ENCODE measurements at regions not wholly inside any gene's neighbourhood (a gene's known extent, or its start where the extent isn't known, plus 50 kb on each side); places are given as distances from the start of the nearest gene placed in this dataset.
"Not testable (repeated sequence)": the region's sequence is repeated elsewhere in the genome, so short reads cannot be mapped to it uniquely, and the experiment has no call there.

DNA sequence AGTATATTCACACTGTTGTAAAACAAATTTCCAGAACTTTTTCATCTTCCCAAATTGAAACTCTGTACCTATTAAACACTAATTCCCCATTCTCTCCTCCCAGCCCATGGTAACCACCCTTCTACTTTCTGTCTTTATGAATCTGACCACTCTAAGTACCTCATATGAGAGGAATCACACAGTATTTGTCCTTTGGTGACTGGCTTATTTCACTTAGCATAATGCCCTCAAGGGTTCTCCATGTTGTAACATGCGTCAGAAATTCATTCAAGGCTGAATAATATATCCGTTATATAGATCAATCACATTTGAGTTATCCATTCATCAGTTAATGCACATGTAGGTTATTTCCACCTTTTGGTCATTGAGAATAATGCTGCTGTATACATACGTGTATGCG lies 162.2 kb downstream of the GOSR1 start:
- DNase-seq (ENCODE audit: low read depth): not testable (repeated sequence)

DNA sequence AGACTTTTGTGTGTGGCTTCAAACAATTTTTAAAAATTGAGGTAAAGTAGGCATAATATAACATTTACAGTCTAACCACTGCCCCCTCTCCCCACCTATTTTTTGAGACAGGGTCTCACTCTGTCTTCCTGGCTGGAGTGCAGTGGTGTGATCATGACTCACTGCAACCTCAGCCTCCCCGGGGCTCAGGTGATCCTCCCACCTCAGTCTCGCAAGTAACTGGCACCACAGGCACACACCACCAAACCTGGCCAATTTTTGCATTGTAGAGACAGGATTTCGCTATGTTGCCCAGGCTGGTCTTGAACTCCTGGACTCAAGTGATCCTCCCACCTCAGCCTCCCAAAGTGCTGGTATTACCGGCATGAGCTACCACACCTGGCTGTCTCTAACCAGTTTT lies 161.8 kb downstream of the GOSR1 start:
- not testable (repeated sequence) for DNase-seq (ENCODE audit: low read depth)

GRCh38 chr17:30631651-30632050 lies 154.4 kb downstream of the GOSR1 start:
- not testable (repeated sequence) for DNase-seq (ENCODE audit: low read depth)

DNA sequence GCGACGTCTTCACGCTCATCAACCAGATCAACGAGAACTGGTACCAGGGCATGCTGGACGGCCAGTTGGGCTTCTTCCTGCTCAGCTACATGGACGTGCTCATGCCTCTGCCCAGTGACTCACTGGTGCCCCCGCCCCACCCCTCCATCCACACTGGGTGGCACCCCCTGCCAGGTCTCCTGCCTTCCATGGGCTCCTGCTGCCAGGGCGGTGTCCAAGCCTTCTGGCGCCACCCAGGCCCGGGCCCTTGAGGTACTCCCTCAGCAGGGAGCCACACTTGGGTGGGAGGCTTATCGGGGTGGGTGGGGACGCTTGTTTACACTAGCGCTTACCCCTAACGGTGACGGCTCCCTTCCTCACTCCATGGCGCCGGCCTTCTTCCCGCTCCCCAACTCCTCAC lies 148.2 kb downstream of the GOSR1 start:
- DNase-seq (ENCODE audit: low read depth): not testable (repeated sequence)

- DNase-seq (ENCODE audit: low read depth): not testable (repeated sequence)
Observed at GRCh38 chr17:30624180-30624579, 147.0 kb downstream of the GOSR1 start.

- not testable (repeated sequence) for DNase-seq (ENCODE audit: low read depth)
Observed at GRCh38 chr17:30609682-30610081, 132.5 kb downstream of the GOSR1 start.

DNA sequence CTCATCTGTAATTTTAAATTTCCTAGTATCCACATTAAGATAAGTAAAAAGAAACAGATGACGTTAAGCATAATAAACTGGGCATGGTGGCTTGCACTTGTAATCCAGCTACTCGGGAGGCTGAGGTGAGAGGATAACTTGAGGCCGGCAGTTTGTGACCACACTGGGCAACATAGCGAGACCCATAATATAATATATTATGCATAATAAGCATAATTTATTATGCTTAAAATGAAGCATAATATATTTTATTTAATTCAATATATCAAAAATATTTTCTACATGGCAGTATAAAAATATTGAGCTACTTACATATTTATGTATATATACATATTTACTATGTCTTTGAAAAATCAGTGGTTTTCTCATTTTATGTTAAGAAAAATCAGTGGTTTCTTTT lies 128.3 kb downstream of the GOSR1 start:
- DNase-seq (ENCODE audit: low read depth): no peak

DNA sequence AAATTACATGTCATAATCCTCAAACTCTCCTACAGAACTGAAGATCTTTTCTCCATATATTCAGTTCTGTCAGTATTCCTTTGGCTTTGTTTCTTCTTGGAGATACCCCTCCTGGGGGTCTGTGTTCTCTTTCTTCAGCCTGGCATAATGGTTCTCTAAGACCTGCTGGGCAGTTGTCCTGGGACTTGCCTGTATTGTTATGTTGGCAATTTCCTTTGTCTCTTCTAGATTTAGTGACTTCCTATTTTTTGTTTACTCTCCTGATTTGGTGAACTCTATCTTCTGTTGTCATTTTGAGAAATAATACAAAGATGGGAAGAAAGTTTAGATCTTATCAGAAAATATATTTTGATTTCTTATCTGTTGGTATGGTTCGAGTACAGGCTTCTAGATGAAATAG lies 127.8 kb downstream of the GOSR1 start:
- no peak for DNase-seq (ENCODE audit: low read depth)

DNA sequence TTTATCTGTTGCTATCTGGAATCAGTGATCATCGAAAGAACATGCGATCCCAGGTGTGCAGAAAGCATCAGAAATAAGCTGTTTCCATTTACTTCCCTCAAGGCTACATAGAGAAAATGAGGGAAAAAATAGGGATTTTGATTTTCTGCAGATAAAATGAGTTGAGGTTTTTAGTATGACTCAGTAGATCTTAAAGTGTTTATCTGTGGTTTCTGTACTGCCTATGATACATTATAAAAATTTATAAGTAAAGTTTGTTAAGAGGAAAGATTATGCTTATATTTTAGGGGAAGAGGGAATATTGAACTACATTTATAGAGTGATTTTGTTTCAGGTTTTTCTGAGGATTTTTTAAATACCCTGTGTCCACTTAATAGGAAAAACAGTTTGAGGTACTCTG lies 125.2 kb downstream of the GOSR1 start:
- DNase-seq (ENCODE audit: low read depth): peak; percentile 23

DNA sequence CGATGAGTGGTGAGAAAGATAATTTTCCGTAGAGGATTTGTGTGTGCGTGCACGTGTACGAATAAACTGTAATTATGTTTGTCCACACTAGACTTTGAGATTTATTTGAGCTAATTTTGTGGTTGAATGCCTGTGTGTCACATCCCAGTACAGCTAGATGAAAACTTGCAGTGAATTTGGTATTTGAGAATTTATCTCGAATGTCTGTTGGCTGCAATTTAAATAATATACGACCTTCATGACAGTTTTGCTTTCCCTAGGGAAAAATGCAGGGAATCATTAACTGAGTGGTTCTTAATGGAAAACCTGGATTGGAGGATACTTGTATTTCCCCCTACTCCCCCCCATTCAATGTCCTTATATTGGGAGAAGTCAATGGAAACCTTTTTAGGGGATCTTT lies 124.8 kb downstream of the GOSR1 start:
- not testable (repeated sequence) for DNase-seq (ENCODE audit: low read depth)

DNA sequence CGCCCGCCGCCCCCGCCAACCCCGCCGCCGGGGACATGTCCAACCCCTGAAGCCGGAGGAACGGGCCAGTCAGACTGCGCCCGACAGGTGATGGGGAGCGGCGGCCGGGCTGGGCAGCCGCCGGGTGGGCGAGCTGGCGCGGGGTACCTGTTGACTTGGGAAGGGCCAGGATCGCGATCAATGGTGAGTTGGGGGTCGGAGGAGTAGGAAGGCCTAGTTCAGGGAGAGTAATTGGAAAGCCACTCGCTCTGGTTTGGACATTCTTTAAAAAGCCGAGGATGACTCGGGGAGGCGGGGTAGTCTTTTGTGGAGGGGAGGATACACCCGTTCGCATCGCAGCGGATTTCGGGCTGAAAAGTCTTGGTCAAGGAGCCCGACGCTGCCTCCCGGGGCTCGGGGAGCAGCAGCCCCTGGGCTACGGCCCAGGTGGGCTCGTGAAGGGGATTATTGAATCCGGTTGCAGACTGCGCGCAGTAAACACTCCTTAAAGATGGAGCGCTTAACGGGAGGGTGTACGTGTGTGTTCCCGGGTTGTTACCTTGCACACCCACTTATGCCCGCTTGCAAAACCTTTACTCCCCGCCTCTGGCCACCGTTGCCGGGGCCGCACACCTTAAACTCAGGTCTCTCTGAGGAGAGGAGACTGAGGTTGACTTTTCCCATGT lies 123.8 kb downstream of the GOSR1 start:
- DNase-seq (ENCODE audit: low read depth): peak; percentile 11

DNA sequence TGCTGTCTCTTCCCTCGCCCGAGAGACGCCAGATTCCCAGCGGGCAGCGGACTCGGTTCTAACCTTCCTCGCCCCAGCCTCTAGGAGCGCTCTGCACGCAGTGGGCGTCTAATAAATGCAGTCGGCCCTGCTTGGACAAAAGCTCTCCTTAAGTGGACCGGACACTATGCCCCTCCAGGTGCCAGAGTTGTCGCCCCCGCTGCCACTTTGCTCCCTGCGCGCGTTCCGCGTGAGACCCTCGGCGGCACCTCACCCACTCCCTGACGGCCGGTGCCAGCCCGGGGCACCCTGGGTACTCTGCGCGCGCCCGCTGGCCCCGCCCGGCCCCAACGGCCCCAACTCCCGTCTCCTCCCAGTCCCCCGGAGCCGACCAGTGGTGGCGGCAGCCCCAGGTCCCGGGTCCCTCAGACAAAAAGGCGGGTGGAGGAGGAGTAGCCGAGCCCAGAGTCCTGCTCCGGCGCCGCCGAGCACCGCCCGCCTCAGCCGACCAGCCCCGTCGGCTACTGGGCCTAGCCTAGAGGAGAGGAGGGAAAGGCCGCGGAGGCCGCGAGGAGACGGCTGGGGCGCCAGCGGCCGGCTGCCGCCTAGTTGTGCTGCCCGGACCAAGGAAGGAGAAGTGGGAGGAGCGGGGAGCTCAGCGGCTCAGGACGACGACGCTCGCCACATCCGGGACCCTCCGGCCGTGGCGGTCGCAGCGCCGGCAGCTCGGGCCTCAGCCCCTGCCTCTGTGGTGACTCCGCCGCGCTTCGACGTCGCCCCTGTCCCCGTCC lies 123.0 kb downstream of the GOSR1 start:
- peak; percentile 77 for DNase-seq (ENCODE audit: low read depth)

- DNase-seq (ENCODE audit: low read depth): no peak
Observed at GRCh38 chr17:30599428-30600059, 122.3 kb downstream of the GOSR1 start.

- DNase-seq (ENCODE audit: low read depth): peak; percentile 9
Observed at GRCh38 chr17:30597776-30598288, 120.6 kb downstream of the GOSR1 start.

DNA sequence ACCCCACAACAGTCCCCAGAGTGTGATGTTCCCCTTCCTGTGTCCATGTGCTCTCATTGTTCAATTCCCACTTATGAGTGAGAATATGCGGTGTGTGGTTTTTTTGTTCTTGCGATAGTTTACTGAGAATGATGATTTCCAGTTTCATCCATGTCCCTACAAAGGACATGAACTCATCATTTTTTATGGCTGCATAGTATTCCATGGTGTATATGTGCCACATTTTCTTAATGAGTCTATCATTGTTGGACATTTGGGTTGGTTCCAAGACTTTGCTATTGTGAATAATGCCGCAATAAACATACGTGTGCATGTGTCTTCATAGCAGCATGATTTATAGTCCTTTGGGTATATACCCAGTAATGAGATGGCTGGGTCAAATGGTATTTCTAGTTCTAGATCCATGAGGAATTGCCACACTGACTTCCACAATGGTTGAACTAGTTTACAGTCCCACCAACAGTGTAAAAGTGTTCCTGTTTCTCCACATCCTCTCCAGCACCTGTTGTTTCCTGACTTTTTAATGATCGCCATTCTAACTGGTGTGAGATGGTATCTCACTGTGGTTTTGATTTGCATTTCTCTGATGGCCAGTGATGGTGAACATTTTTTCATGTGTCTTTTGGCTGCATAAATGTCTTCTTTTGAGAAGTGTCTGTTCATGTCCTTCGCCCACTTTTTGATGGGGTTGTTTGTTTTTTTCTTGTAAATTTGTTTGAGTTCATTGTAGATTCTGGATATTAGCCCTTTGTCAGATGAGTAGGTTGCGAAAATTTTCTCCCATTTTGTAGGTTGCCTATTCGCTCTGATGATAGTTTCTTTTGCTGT lies 120.0 kb downstream of the GOSR1 start:
- DNase-seq (ENCODE audit: low read depth): not testable (repeated sequence)

GRCh38 chr17:30594953-30595371 lies 117.8 kb downstream of the GOSR1 start:
- not testable (repeated sequence) for DNase-seq (ENCODE audit: low read depth)

DNA sequence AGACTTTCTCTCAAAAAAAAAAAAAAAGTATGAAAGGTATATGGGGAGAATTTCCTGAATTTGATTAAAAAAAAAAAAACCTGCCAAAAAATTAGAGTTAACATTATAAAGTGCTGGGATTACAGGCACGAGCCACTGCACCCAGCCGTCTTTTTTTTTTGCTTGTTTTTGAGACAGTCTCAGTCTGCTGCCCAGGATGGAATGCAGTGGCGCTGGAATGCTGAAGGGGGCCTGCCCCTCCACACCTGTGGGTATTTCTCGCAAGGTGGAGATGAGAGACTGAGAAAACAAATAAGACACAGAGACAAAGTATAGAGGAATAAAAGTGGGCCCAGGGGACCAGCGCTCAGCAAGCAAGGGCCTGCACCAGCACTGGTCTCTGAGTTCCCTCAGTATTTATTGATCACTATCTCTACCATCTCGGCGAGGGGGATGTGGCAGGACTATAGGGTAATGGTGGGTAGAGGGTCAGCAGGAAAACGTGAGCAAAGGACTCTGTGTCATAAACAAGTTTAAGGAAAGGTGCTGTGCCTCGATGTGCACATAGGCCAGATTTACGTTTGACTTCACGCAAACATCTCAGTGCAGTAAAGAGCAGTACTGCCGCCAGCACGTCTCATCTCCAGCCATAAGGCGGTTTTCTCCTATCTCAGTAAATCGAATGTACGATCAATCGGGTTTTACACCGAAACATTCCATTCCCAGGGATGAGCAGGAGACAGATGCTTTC lies 117.2 kb downstream of the GOSR1 start:
- no peak for DNase-seq (ENCODE audit: low read depth)

- no peak for DNase-seq (ENCODE audit: low read depth)
Observed at GRCh38 chr17:30590081-30590733, 113.0 kb downstream of the GOSR1 start.

GRCh38 chr17:30589431-30589830 lies 112.2 kb downstream of the GOSR1 start:
- no peak for DNase-seq (ENCODE audit: low read depth)

GRCh38 chr17:30588798-30589247 lies 111.6 kb downstream of the GOSR1 start:
- DNase-seq (ENCODE audit: low read depth): no peak
